Activated CD8-positive, alpha-beta memory T cell treated with anti-CD3 and anti-CD28 coated beads for 4 hours (primary cell): ENCODE measurements at regions not wholly inside any gene's neighbourhood (a gene's known extent, or its start where the extent isn't known, plus 50 kb on each side); places are given as distances from the start of the nearest gene placed in this dataset.

Source experiments
- DNase-seq, 2 donors: peaks; one replicate each; pipeline ENCODE4 v3.0.0-alpha.2; 2020; ENCODE audit warnings: low read depth in 2 of 2

DNA sequence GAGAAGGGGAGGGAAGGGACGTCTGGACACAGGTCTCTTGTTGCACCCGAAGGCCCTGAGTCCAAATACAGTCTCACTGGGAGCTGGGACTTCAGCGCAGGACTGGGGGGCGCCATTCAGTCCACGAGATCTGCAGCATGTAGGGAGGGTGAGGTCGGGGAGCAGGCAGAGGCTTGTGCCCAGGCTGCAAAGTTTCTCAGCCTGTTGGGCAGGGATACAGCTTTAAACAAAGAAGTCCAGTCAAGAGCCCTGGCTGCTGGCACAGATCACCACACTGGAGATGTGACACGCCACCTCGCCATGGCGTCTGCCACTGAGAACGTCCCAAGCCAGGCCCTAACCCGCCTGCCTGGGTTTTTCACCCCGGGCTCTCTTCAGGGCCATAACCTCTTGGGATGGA, 256.6 kb downstream of the DLL1 start:
- no peak for DNase-seq

GRCh38 chr6:170033666-170034065, 257.2 kb downstream of the DLL1 start:
- no peak for DNase-seq

GRCh38 chr6:170032706-170033309, 258.1 kb downstream of the DLL1 start:
- DNase-seq, result no peak

DNA sequence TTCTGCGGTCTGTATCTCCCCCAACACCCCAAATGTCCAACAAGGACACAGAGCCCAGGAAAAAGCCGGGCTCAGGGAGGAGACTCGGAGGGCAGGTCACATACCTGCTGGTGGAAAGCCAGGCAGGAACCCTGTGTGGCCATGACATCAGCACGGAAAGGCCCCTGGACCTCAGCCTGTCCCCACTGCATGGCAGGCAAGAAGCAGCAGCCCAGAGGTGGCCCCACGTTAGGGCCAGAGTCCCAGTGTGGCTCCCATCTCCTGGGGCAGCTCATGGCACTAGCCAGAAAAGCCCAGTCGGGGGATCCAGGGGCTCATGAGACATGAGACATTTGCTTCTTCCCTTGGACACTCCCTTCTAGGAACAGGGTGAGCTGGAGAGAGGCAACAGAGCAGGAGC, 258.7 kb downstream of the DLL1 start:
- DNase-seq, result no peak

GRCh38 chr6:170031684-170032121, 259.2 kb downstream of the DLL1 start:
- no peak for DNase-seq

DNA sequence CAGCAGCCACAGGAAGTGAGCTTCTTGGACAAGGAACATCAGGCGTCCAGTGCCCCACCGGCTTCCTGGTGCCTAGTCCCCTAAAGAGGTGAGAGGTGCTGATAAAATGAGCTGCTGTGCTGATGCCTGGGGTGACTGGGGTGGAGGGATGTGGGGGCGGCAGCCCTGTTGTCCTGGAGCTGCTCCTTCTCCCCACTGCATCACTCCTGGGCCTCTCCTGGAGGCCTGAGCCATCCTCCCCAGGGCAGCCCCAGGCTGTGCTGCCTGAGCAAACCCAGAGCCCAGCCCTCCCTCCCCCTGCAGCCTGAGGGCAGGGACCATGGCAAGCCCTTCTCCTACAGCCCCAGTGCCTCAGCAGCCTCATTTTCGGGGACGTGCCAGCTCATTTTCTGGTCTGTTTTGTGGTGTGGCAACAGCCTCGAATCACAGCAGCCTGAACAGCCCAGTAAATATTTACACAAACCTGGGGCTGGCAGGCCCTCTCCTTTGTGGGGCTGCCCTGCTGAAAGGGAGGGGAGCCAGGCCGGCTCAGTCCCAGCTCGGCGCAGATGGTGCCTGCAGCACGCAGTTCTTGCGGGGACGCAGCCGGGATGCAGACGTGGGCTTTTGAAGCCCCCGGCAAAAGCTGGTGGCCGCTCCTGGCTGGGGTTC, 259.9 kb downstream of the DLL1 start:
- DNase-seq, result no peak

DNA sequence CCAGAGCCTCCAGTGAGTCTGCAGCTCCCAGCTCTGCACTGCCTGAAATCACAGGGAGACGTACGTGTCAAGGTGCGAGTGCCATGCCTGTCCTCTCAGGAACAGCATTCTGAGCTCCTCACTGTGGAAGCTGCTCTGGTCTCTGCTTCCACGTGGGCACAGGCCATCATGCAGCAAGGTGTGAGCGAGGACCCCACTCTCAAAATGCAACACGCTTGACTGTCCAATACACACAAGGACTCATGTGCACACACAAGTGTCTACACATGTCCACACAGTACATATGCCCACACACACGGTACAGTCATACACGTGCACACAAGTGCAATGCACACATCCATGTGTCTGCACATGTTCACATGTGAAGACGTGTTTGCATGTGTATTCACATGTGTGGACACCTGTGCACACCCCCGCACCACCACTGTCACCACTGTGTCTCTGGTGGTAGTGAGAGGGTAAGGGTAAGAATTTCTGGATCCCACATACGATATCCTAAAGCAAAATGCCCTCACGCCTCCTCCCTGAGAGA, 260.5 kb downstream of the DLL1 start:
- no peak for DNase-seq

- no peak for DNase-seq
Observed at GRCh38 chr6:170029416-170030283, 261.2 kb downstream of the DLL1 start.

DNA sequence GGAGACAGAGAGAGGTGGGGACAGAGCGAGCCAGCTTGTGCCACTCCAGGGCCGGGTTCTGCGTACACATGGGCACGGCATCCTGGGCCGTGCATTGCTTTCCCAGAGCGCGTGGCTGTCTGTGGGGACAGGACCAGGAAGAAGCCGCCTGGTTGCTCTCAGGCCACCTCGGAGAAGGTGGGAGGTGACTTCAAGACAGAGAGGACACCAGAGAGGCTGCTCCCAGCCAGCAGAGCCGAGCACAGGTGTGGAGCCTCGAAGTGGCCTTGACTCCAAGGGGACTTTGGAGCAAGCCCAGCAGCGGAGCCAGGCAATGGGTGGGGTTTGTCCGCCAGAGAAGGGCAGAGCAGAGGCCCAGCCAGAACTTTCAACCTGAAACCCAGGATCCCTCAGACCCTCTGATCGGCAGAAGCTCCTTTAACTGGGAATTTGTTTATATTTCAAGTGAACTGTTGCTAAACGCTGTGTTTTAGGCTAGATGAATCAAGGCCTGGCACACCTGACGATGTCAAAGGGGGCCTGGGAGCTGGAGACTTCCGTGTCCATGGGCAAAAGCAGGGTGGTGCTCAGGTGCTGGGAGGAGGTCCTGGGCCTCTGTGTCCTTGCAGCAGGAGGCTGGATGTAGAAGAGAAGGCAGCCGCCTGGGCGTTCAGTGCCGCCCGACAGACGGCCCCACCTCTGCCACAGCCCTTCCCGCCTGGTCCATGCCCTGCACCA, 262.1 kb downstream of the DLL1 start:
- DNase-seq, result no peak

DNA sequence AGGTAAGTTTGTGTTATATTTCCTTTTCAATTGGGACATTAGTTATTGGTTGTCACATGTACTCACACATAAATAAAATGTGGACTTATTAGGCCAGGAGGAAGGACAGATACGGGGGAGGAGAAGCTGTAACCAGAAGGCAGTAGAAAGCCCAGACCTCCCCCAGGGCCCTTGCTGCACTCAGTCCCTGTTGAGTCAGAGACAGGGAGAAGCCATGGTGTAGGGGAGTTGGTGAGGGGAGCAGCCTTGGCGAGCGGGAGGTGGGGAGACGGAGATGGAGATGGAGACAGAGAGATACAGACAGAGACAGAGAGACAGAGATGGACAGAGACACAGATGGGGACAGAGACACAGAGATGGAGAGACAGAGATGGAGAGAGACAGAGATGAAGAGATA, 263.2 kb downstream of the DLL1 start:
- no peak for DNase-seq

GRCh38 chr6:170026751-170027646, 263.9 kb downstream of the DLL1 start:
- no peak for DNase-seq

- no peak for DNase-seq
Observed at GRCh38 chr6:170025935-170026750, 264.7 kb downstream of the DLL1 start.

- DNase-seq, result no peak
Observed at GRCh38 chr6:170025341-170025911, 265.5 kb downstream of the DLL1 start.

GRCh38 chr6:170024940-170025339, 265.9 kb downstream of the DLL1 start:
- no peak for DNase-seq

DNA sequence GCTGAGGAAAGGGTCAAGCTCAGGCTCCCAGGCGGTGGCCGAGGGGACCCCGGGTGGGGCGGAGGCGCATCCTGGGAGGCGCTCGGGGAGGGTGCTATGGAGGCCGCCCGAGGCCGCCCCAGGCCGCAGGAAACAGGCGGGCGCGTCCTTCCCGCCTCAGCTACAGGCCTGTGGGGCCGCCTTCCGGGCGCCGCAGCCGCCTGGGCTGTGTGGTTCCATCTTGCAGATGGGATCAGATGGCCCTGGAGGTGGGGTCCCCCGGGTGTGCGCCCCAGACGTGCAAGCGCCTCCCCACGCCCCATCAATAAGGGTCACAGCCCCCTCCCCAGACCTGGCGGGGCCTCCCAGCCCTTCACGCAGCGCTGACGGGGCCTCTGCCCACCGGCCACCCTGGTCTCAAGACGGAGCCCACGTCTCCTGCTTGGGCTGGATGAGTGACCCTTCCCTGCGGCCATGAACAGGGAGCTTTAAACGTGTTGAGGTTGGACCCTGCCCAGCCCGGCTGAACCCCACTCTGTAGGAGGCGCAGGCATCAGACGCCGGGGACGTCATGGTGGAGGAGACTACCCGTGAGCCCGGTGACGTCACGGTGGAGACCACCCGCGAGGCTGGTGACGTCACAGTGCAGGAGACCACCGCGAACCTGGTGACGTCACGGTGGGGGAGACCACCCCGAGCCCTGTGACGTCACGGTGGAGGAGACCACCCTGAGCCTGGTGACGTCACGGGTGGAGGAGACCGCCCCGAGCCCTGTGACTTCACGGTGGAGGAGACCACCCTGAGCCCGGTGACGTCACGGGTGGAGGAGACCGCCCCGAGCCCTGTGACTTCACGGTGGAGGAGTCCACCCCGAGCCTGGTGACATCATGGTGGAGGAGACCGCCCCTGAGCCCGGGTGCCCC, 267.0 kb downstream of the DLL1 start:
- no peak for DNase-seq

- no peak for DNase-seq
Observed at GRCh38 chr6:170022827-170023619, 267.9 kb downstream of the DLL1 start.

DNA sequence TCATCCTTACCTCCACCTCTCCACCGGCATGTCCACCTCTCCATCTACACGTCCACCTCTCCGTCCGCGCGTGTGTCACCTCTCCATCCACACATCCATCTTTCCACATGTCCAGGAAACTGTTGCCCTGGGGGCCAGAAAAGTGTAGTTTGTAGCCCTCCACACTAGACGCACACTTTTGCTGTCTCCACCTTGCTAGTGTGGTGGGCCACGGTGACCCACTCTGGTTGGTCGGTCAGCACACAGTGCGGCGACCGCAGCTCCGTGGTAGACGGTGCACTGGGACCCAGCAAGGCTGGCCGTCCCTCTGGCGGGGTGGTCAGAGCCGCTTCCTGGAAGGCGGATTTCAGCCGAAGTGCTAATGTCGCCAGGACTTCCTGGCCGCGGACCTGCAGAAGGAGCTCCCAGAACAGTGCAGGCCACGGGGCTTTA, 268.6 kb downstream of the DLL1 start:
- no peak for DNase-seq

GRCh38 chr6:170021579-170021978, 269.3 kb downstream of the DLL1 start:
- no peak for DNase-seq
